Psoas muscle (tissue), 7 donors: ENCODE measurements at regions not wholly inside any gene's neighbourhood (a gene's known extent, or its start where the extent isn't known, plus 50 kb on each side); places are given as distances from the start of the nearest gene placed in this dataset.
"Not testable (repeated sequence)": the region's sequence is repeated elsewhere in the genome, so short reads cannot be mapped to it uniquely, and the experiment has no call there.

Source experiments
- ATAC-seq, 4 donors: fragments of 200-7000 bp; cut with Tn5 transposase; one replicate each; pipeline ENCODE4 v1.9.1; 2020; ENCODE audit warnings: moderate library complexity in 3 of 4, mild to moderate bottlenecking in 2 of 4
- DNase-seq, 2 donors: peaks; one replicate each; pipeline ENCODE4 v3.0.0-alpha.2; 2020
- H3K27ac ChIP-seq: fragments of 200-600 bp; one replicate; pipeline ENCODE4 v1.8.0; 2022
- H3K27me3 ChIP-seq, 3 donors: fragments of 200-600 bp in 1 of 3; one replicate each; pipeline versions ENCODE4 v1.6.1 to v1.8.0; 2013 to 2022; ENCODE audit warnings: low read length in 2 of 3, mild to moderate bottlenecking in 2 of 3, moderate library complexity in 1 of 3; ENCODE audit not compliant: insufficient read depth in 3 of 3
- H3K36me3 ChIP-seq, 2 donors: fragments of 200-600 bp in 1 of 2; one replicate each; pipeline versions ENCODE4 v1.6.1 to v1.8.0; 2013 to 2022; ENCODE audit warnings: low read depth in 1 of 2, mild to moderate bottlenecking in 1 of 2, moderate library complexity in 1 of 2; ENCODE audit not compliant: insufficient read depth in 1 of 2
- H3K4me1 ChIP-seq: fragments of 200-600 bp; one replicate; pipeline ENCODE4 v1.8.0; 2022
- H3K4me3 ChIP-seq: fragments of 200-600 bp; one replicate; pipeline ENCODE4 v1.8.0; 2022; ENCODE audit warnings: mild to moderate bottlenecking
- H3K9me3 ChIP-seq: fragments of 200-600 bp; one replicate; pipeline ENCODE4 v1.8.0; 2022
- CTCF ChIP-seq: fragments of 200-600 bp; IDR thresholded peaks from one replicate; pipeline ENCODE4 v1.8.0; 2022; ENCODE audit warnings: antibody characterized with exemption
- whole genome bisulfite sequencing, 3 donors: extraction: QIAGEN DNeasy Blood & Tissue Kit; methylation state at CpG; one replicate each; pipeline versions ENCODE4 v1.1.6 to v1.1.7; 2013; 5-methylcytosine and 5-hydroxymethylcytosine counted together
- intact Hi-C, 2 donors: fragments of 100-400 bp; cut with DNase I; formaldehyde crosslinking; loops; one replicate each; pipeline versions ENCODE4 v1.11.0 to v1.14.2; 2022
- donor health status: healthy with polysubstance abuse.
- donor health status: DM: no; HTN: no; CAD: no; lungs with moderate emphysema.
- donor health status: Bipolar disorder and iron deficiency.
- donor health status: healthy.
- donor health status: DM: yes; HTN: yes; CAD: no.
- donor health status: DM: no; HTN: no; CAD: no.
- donor health status: DM: yes; HTN: yes; CAD: no.

DNA sequence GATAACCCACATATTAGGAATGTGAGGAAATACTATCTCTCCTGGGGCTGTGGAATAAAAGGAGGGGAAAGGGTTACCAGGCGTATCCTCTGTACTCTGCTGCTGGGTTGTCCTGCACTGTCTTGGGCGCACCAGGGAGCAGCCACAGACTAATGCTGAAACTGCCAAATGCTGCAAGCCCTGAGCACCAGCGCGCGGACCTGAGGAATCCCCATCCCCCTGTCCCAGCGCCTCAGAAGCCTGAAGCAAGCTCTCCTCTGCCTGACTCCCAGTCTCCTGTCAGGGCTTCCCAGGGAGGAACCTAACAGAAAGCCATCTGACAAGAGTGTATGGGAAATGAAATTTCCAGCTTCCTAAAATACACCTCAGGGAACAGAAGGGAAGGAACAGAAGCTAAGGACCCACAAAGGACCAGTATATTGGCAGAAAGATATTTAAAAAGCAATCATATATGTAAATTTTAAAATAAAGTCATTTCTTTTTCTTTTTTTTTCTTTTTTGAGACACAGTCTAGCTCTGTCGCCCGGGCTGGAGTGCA is 158.3 kb upstream of the C2CD4B start:
- no peak for ATAC-seq
- Histone ChIP-seq H3K36me3 (no peaks in the 10 kb centered on the region), H3K27ac (no peak overlapping the region), H3K9me3 (no peaks in the 10 kb centered on the region), H3K4me3 (no peak overlapping the region), H3K27me3 (no peaks in the 10 kb centered on the region), H3K4me1 (no peaks in the 10 kb centered on the region)
- no peak for DNase-seq
- no peak for TF ChIP-seq CTCF
- intact Hi-C loops = no loop called here
- WGBS, 3 donors = 64 to 75% (median 65%) methylated on average over 8 of the region's 8 CpGs

- Histone ChIP-seq H3K27ac (no peak overlapping the region), H3K27me3 (no peaks in the 10 kb centered on the region), H3K4me1 (no peaks in the 10 kb centered on the region), H3K4me3 (no peak overlapping the region), H3K9me3 (no peaks in the 10 kb centered on the region), H3K36me3 (no peaks in the 10 kb centered on the region)
- 52 to 68% (median 58%) methylated on average over 5 of the region's 5 CpGs for WGBS, 3 donors
- DNase-seq = no peak
- no peak for TF ChIP-seq CTCF
- no peak for ATAC-seq
- intact Hi-C loops = no loop called here
Measured at GRCh38 chr15:62324382-62324781, 159.3 kb upstream of the C2CD4B start.

- WGBS, 3 donors = 77 to 85% (median 81%) methylated on average over 7 of the region's 7 CpGs
- no peaks in the 10 kb centered on the region for H3K36me3 ChIP-seq
- H3K9me3 ChIP-seq = no peaks in the 10 kb centered on the region
- no peak for TF ChIP-seq CTCF
- H3K4me3 ChIP-seq = no peak overlapping the region
- ATAC-seq (no peak), DNase-seq (no peak)
- no peak overlapping the region for H3K27ac ChIP-seq
- intact Hi-C loops = no loop called here
- H3K27me3 ChIP-seq = no peaks in the 10 kb centered on the region
- no peaks in the 10 kb centered on the region for H3K4me1 ChIP-seq
Measured at GRCh38 chr15:62325597-62325996, 160.5 kb upstream of the C2CD4B start.

- TF ChIP-seq CTCF = no peak
- Histone ChIP-seq H3K4me1 (no peaks in the 10 kb centered on the region), H3K4me3 (no peak overlapping the region), H3K36me3 (no peaks in the 10 kb centered on the region), H3K27ac (no peak overlapping the region), H3K27me3 (no peaks in the 10 kb centered on the region), H3K9me3 (no peaks in the 10 kb centered on the region)
- 76 to 80% (median 79%) methylated on average over 3 of the region's 3 CpGs for WGBS, 3 donors
- ATAC-seq (no peak), DNase-seq (no peak)
- intact Hi-C loops = no loop called here
Measured at GRCh38 chr15:62326460-62327011, 161.5 kb upstream of the C2CD4B start.

DNA sequence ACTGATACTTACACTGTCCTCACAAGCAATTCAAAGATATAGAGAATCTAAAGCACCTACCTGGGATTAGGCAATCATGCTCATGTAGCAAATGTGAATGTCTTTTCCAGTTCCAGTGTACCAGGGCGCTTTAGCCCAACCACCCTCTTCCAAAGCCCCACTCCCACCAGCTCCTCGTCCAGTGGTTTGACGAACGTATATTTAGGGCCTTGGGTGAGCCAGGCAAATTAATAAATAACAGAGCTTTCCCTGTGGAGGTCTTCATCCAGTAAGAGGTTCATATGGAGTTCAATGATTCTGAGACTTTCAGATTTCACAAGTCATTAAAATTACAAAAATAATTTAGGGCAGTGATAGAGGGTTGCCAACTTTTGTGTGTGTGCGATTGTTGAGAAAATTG is 162.3 kb upstream of the C2CD4B start:
- 87 to 94% (median 91%) methylated on average over 5 of the region's 5 CpGs for WGBS, 3 donors
- no peak for TF ChIP-seq CTCF
- no peak for ATAC-seq
- no peak overlapping the region for H3K4me3 ChIP-seq
- H3K27ac ChIP-seq = no peak overlapping the region
- intact Hi-C loops = no loop called here
- H3K9me3 ChIP-seq = no peaks in the 10 kb centered on the region
- H3K36me3 ChIP-seq = no peaks in the 10 kb centered on the region
- no peaks in the 10 kb centered on the region for H3K4me1 ChIP-seq
- no peak for DNase-seq
- no peaks in the 10 kb centered on the region for H3K27me3 ChIP-seq

DNA sequence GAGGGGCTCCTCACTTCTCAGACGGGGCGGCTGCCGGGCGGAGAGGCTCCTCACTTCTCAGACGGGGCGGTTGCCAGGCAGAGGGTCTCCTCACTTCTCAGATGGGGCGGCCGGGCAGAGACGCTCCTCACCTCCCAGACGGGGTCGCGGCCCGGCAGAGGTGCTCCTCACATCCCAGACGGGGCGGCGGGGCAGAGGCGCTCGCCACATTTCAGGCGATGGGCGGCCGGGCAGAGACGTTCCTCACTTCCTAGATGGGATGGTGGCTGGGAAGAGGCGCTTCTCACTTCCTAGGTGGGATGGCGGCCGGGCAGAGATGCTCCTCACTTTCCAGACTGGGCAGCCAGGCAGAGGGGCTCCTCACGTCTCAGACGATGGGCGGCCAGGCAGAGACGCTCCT is 167.4 kb upstream of the C2CD4B start:
- DNase-seq, H3K36me3 ChIP-seq, intact Hi-C loops, H3K4me1 ChIP-seq, H3K9me3 ChIP-seq, ATAC-seq, H3K27me3 ChIP-seq, H3K27ac ChIP-seq, H3K4me3 ChIP-seq: not testable (repeated sequence)
- 96 to 100% (median 97%) methylated on average over 7 to 15 of the region's 29 CpGs for WGBS, 3 donors
